GM23338 (cell line): ENCODE measurements at regions not wholly inside any gene's neighbourhood (a gene's known extent, or its start where the extent isn't known, plus 50 kb on each side); places are given as distances from the start of the nearest gene placed in this dataset.

ENCODE experiments used
- CTCF ChIP-seq, 2 experiments: fragments of 200-600 bp in 1 of 2; sonication (generic) in 1 of 2; conservative IDR thresholded peaks; 2 replicates each; pipeline versions ENCODE4 v1.5.1 to v1.6.1; 2016 to 2017; ENCODE audit warnings: antibody characterized with exemption in 2 of 2, low read depth in 2 of 2, mild to moderate bottlenecking in 2 of 2, moderate library complexity in 1 of 2
- ZNF462 ChIP-seq: fragments of 250-450 bp; sonication (Bioruptor Pico); IDR thresholded peaks from 2 replicates; pipeline ENCODE4 v1.5.0; 2020; ENCODE audit warnings: mild to moderate bottlenecking, moderate library complexity

- peak; percentile 88 to 99 for TF ChIP-seq CTCF (conservative IDR thresholded peaks at IDR 0.05; ENCODE audit: low read depth in 2 of 2)
- TF ChIP-seq ZNF462 (CRISPR knock-in tag) = no peak
These were observed 135.6 kb upstream of the PPP1R26 start for GRCh38 chr9:135343837-135344522.
